Chondrocyte (in vitro differentiated cells): ENCODE measurements at regions not wholly inside any gene's neighbourhood (a gene's known extent, or its start where the extent isn't known, plus 50 kb on each side); places are given as distances from the start of the nearest gene placed in this dataset.
A peak's percentile ranks its signal among the peaks of the same experiment; 100 is the strongest.

Source experiments
- DNase-seq: peaks from one replicate; pipeline ENCODE4 v3.0.0; 2021; ENCODE audit warnings: mixed read lengths, low spot score
- H3K27ac Mint-ChIP-seq: one replicate; pipeline ENCODE4 v1.8.0; 2021; ENCODE audit warnings: mild to moderate bottlenecking, moderate library complexity, mixed read lengths; ENCODE audit not compliant: unreplicated experiment
- H3K27me3 Mint-ChIP-seq: 2 replicates; pipeline ENCODE4 v1.8.0; 2021; ENCODE audit warnings: low read depth, mixed read lengths
- H3K36me3 Mint-ChIP-seq: 2 replicates; pipeline ENCODE4 v1.8.0; 2021; ENCODE audit warnings: low read depth, mixed read lengths
- H3K4me1 Mint-ChIP-seq: 2 replicates; pipeline ENCODE4 v1.8.0; 2021; ENCODE audit warnings: low read depth, mild to moderate bottlenecking, mixed read lengths
- H3K4me3 Mint-ChIP-seq: one replicate; pipeline ENCODE4 v1.8.0; 2021; ENCODE audit warnings: mild to moderate bottlenecking, moderate library complexity, mixed read lengths; ENCODE audit not compliant: unreplicated experiment
- H3K9me3 Mint-ChIP-seq: 2 replicates; pipeline ENCODE4 v1.8.0; 2021; ENCODE audit warnings: low read depth, mixed read lengths
- TF ChIP-seq, protein P1 (sequence below): fragments of 200-600 bp; sonication (generic); IDR thresholded peaks from 2 replicates; pipeline ENCODE4 v1.5.0; 2021; ENCODE audit warnings: antibody characterized with exemption, mild to moderate bottlenecking, moderate library complexity

DNA sequence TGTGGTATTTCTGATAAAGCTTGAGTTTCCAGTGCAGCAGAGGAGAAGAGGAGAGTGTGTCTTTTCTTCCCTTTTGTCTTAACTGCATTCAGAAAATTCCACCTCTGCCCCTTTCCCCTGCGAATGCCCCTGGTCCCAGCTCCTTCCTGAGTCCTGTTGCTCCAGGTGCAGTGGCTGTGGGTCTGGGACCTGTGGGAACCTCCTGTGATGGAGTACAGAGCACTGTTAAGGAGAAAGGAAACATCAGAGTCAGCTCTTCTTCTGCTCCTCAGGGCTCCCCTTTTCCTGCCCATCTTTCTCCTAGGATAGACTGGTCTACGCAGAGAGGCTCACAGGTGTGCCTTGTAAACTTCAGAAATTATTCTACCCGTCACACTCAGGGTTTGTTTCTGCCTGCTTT lies 165.8 kb upstream of the ROPN1 start:
- DNase-seq: no peak
- TF ChIP-seq, protein P1, sequence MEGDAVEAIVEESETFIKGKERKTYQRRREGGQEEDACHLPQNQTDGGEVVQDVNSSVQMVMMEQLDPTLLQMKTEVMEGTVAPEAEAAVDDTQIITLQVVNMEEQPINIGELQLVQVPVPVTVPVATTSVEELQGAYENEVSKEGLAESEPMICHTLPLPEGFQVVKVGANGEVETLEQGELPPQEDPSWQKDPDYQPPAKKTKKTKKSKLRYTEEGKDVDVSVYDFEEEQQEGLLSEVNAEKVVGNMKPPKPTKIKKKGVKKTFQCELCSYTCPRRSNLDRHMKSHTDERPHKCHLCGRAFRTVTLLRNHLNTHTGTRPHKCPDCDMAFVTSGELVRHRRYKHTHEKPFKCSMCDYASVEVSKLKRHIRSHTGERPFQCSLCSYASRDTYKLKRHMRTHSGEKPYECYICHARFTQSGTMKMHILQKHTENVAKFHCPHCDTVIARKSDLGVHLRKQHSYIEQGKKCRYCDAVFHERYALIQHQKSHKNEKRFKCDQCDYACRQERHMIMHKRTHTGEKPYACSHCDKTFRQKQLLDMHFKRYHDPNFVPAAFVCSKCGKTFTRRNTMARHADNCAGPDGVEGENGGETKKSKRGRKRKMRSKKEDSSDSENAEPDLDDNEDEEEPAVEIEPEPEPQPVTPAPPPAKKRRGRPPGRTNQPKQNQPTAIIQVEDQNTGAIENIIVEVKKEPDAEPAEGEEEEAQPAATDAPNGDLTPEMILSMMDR: no peak
- Mint-ChIP-seq H3K36me3 (no peaks in the 10 kb centered on the region), H3K9me3 (no peaks in the 10 kb centered on the region), H3K27me3 (no peaks in the 10 kb centered on the region), H3K27ac (no peak overlapping the region), H3K4me3 (no peak overlapping the region), H3K4me1 (peaks cover 16% of the 10 kb centered on the region)

DNA sequence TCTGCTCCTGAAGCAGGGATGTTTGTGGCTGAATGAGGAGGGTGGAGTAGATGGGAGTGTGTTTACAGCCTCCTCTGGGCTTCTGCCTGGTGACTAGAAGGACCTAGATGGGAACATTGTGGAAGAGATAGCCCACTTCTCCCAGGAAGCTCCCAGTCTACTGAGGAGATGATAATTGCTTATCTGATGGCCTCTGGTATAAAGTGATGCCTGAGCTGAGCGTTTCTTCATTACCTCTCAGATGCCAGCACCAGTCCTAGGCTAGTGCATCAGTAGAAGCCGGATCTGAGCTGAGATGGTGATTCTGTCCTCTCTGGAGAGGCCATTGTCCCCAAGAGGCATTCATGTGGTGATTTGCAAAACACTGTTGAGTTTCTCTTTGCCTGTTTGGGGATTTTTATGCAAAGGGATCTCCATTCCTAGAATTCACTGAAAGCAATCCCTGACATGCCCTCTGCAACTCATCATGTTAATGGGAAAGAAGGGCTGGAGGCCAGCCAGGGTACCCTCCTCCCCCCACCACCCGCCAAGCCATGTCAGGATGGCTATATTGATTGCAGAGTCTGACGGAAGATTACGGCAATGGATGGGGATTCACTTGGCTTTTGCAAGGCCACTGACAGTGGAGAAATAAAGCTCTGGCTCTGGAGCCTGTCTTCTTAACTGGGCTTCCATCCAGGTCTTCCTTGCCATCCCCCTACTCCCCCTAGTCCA lies 166.4 kb upstream of the ROPN1 start:
- DNase-seq: no peak
- Mint-ChIP-seq H3K9me3 (no peaks in the 10 kb centered on the region), H3K27me3 (no peaks in the 10 kb centered on the region), H3K4me3 (no peak overlapping the region), H3K4me1 (peaks cover 16% of the 10 kb centered on the region), H3K27ac (no peak overlapping the region), H3K36me3 (peaks cover 2% of the 10 kb centered on the region)
- TF ChIP-seq, protein P1: no peak

DNA sequence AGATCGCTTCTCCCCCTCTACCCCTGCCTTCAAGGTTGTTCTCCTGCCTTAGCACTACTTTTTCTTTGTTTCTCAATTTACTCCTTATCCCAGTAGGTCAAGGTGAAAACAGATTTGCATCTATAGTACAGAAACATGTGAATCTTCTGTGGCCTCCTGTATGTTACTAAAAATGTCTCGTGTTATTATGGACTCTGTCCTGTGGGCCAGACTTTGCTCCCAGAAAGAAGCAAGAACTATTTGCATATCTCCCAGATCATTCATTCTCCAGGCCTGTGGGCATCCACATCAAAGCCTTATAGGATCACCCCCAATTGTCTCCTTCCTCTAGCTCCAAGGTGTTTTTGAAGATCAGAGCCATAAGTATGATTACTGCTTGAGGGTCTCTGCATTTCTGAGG lies 169.5 kb upstream of the ROPN1 start:
- peaks cover 2% of the 10 kb centered on the region for H3K36me3 Mint-ChIP-seq
- peaks cover 19% of the 10 kb centered on the region for H3K4me1 Mint-ChIP-seq
- no peak for DNase-seq
- no peak overlapping the region for H3K4me3 Mint-ChIP-seq
- H3K9me3 Mint-ChIP-seq: no peaks in the 10 kb centered on the region
- H3K27ac Mint-ChIP-seq: no peak overlapping the region
- no peaks in the 10 kb centered on the region for H3K27me3 Mint-ChIP-seq
- TF ChIP-seq, protein P1: no peak

DNA sequence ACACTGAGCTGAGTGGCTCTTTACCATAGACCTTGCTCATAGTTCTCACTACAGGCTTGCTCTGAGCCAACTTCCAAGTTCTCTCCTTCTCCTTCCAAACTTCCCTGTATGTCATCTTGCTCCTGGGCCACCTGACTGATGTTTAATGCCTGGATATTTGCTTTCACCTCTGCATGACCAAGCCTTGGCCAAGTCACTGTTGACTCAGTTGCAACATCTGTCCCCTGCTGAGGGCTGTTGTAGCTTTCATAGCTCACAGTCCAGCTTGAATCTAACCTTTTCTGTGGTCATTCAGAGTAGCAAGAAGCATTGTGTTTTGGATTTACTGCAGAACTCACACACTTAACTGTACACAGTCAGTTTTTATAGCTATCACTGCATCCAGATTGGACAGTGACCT lies 171.8 kb upstream of the ROPN1 start:
- H3K4me3 Mint-ChIP-seq: no peak overlapping the region
- H3K9me3 Mint-ChIP-seq: no peaks in the 10 kb centered on the region
- no peak for DNase-seq
- no peak overlapping the region for H3K27ac Mint-ChIP-seq
- peaks cover 2% of the 10 kb centered on the region for H3K36me3 Mint-ChIP-seq
- TF ChIP-seq, protein P1: no peak
- H3K4me1 Mint-ChIP-seq: peaks cover 13% of the 10 kb centered on the region
- H3K27me3 Mint-ChIP-seq: no peaks in the 10 kb centered on the region

DNA sequence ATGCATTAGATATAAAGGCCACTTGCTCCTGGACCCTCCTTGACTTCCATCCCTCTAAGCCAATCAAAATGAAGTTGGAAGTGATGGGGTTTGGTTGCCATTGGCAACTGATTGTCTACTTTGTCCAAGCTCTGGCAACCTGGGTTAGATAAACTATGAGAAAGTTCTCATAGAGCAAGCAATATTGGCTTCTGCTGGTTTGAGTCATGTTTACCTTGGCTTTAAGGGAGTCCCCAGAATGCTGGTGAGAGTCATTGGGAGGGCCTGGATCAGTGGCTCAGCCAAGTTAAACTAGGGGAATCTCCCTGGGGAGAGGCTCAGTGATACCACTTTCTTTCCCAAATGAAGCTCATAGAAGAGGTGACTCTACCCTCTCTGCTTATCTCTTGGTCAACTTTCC lies 176.3 kb upstream of the ROPN1 start:
- no peaks in the 10 kb centered on the region for H3K9me3 Mint-ChIP-seq
- no peak for DNase-seq

More for the DNA sequence above, 176.3 kb upstream of the ROPN1 start:
- Mint-ChIP-seq H3K4me3 (no peak overlapping the region), H3K27me3 (no peaks in the 10 kb centered on the region), H3K36me3 (peaks cover 1% of the 10 kb centered on the region), H3K4me1 (peaks cover 19% of the 10 kb centered on the region), H3K27ac (peak overlapping the region; percentile 39)
- TF ChIP-seq, protein P1: no peak
